A673 (cell line): ENCODE measurements at regions not wholly inside any gene's neighbourhood (a gene's known extent, or its start where the extent isn't known, plus 50 kb on each side); places are given as distances from the start of the nearest gene placed in this dataset.

Source experiments
- BruUV-seq: library from RNA; stranded (reverse); fragments of 400-500 nt; replicated peaks from 2 replicates; lab custom pipeline; 2021; lab: Mats Ljungman, UMichigan
- CTCF ChIA-PET: fragments of 300-600 bp; sonication (Branson Sonifier 250); formaldehyde crosslinking; loops from one replicate; lab custom pipeline; 2022; ENCODE audit warnings: antibody characterized with exemption; lab: Charles Lee
- POLR2A ChIA-PET: fragments of 300-600 bp; sonication (Branson Sonifier 250); formaldehyde crosslinking; loops from one replicate; lab custom pipeline; 2022; ENCODE audit warnings: antibody characterized with exemption; ENCODE audit not compliant: low non-redundant PET; lab: Charles Lee
- DNase-seq: peaks from one replicate; pipeline ENCODE4 v3.0.0-alpha.2; 2015; ENCODE audit warnings: low spot score
- H3K27ac ChIP-seq: fragments of 200-600 bp; sonication (generic); 2 replicates; pipeline ENCODE4 v1.5.1; 2016; ENCODE audit warnings: mixed run types, low read depth, mild to moderate bottlenecking, mixed read lengths, antibody characterized with exemption, low read length; ENCODE audit not compliant: poor library complexity, severe bottlenecking
- H3K27me3 ChIP-seq: fragments of 200-600 bp; sonication (generic); replicated peaks from 2 replicates; pipeline ENCODE4 v1.6.1; 2017; ENCODE audit warnings: mixed run types, low read depth, mild to moderate bottlenecking, mixed read lengths, antibody characterized with exemption, low read length; ENCODE audit not compliant: insufficient read depth, poor library complexity
- H3K36me3 ChIP-seq: fragments of 200-600 bp; sonication (generic); 2 replicates; pipeline ENCODE4 v1.6.1; 2016; ENCODE audit warnings: mixed run types, mild to moderate bottlenecking, mixed read lengths, antibody characterized with exemption, low read length; ENCODE audit not compliant: insufficient read depth, poor library complexity, severe bottlenecking
- H3K4me1 ChIP-seq: fragments of 200-600 bp; sonication (generic); 2 replicates; pipeline ENCODE4 v1.6.1; 2017; ENCODE audit warnings: mixed run types, mild to moderate bottlenecking, mixed read lengths, antibody characterized with exemption, low read length; ENCODE audit not compliant: insufficient read depth, poor library complexity, severe bottlenecking
- H3K4me3 ChIP-seq: fragments of 200-600 bp; sonication (generic); 2 replicates; pipeline ENCODE4 v1.5.1; 2016; ENCODE audit warnings: low read depth, mixed run types, mild to moderate bottlenecking, mixed read lengths, low read length; ENCODE audit not compliant: poor library complexity, severe bottlenecking
- H3K9me3 ChIP-seq: fragments of 200-600 bp; sonication (generic); 2 replicates; pipeline ENCODE4 v1.6.1; 2016; ENCODE audit warnings: mixed run types, low read depth, mild to moderate bottlenecking, mixed read lengths, antibody characterized with exemption, low read length; ENCODE audit not compliant: poor library complexity, severe bottlenecking
- EZH2 ChIP-seq: fragments of 200-600 bp; sonication (generic); IDR thresholded peaks from 2 replicates; pipeline ENCODE4 v1.6.1; 2017; ENCODE audit warnings: borderline replicate concordance, low read depth, mild to moderate bottlenecking, mixed read lengths, antibody characterized with exemption, low read length; ENCODE audit not compliant: poor library complexity, severe bottlenecking
- intact Hi-C: fragments of 100-400 bp; cut with micrococcal nuclease; formaldehyde crosslinking; loops from one replicate; pipeline ENCODE4 v1.10.0; 2022; ENCODE audit not compliant: unreplicated experiment
- TF ChIP-seq, protein P1 (sequence below): fragments of 300-800, 200-600 bp; sonication (generic); conservative IDR thresholded peaks from 2 replicates; pipeline ENCODE4 v1.5.1; 2017; ENCODE audit warnings: low read depth, mild to moderate bottlenecking, antibody characterized with exemption, low read length, moderate library complexity, mixed read lengths

DNA sequence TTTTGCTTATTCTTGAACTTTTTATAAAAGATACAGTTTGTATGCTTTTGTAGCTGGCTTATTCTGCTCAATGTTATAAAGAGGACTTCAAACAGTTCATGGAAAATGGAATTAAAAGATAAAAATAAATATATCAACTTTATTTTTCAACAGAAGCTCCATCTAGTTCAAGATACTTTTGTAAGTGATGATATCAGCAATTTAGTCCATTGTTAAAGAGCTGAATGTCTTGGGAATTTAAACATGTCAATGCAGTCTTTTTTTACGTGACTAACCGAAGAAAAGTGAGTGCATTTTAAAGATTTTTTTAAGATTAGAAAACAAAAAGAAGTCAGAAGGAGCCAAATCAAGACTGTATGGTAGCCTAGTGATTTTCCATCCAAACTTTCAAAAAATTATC is 85.4 kb upstream of the CHST9 start:
- no TSS peak for BruUV-seq
- ChIA-PET POLR2A (no interaction called here), CTCF (no interaction called here)
- Histone ChIP-seq H3K27me3 (no peaks in the 10 kb centered on the region), H3K27ac (no peak overlapping the region), H3K4me1 (no peaks in the 10 kb centered on the region), H3K9me3 (peaks cover 6% of the 10 kb centered on the region), H3K4me3 (no peak overlapping the region), H3K36me3 (no peaks in the 10 kb centered on the region)
- TF ChIP-seq, protein P1, sequence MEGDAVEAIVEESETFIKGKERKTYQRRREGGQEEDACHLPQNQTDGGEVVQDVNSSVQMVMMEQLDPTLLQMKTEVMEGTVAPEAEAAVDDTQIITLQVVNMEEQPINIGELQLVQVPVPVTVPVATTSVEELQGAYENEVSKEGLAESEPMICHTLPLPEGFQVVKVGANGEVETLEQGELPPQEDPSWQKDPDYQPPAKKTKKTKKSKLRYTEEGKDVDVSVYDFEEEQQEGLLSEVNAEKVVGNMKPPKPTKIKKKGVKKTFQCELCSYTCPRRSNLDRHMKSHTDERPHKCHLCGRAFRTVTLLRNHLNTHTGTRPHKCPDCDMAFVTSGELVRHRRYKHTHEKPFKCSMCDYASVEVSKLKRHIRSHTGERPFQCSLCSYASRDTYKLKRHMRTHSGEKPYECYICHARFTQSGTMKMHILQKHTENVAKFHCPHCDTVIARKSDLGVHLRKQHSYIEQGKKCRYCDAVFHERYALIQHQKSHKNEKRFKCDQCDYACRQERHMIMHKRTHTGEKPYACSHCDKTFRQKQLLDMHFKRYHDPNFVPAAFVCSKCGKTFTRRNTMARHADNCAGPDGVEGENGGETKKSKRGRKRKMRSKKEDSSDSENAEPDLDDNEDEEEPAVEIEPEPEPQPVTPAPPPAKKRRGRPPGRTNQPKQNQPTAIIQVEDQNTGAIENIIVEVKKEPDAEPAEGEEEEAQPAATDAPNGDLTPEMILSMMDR, result no peak
- TF ChIP-seq EZH2, result no peak
- intact Hi-C loops, result no loop called here
- DNase-seq, result no peak

DNA sequence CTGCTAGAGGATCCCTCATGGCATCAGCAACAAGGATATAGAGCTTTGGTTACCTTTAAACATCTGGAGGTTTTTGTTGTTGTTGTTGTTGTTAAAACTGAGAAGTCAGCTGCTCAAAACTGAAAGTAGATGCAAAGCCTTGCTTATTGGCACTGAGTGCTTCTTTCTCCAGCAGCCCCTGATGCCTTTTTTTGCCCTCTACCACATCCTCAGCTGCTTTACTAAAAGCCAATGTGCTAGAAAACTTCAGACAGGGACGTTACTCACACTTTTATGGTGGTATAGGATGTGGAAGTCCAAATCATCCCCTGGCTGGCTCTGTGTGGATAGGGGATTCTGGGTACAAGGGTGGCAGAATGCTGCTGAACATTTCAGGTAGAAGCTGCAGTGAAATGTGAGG is 78.3 kb upstream of the CHST9 start:
- ChIA-PET CTCF (no interaction called here), POLR2A (no interaction called here)
- H3K27ac ChIP-seq, result no peak overlapping the region
- H3K36me3 ChIP-seq, result no peaks in the 10 kb centered on the region
- H3K27me3 ChIP-seq, result no peaks in the 10 kb centered on the region
- intact Hi-C loops, result no loop called here
- no peak for DNase-seq
- no TSS peak for BruUV-seq
- no peak for TF ChIP-seq EZH2
- TF ChIP-seq, protein P1, result no peak
- no peak overlapping the region for H3K4me3 ChIP-seq
- peaks cover 5% of the 10 kb centered on the region for H3K9me3 ChIP-seq
- H3K4me1 ChIP-seq, result no peaks in the 10 kb centered on the region

DNA sequence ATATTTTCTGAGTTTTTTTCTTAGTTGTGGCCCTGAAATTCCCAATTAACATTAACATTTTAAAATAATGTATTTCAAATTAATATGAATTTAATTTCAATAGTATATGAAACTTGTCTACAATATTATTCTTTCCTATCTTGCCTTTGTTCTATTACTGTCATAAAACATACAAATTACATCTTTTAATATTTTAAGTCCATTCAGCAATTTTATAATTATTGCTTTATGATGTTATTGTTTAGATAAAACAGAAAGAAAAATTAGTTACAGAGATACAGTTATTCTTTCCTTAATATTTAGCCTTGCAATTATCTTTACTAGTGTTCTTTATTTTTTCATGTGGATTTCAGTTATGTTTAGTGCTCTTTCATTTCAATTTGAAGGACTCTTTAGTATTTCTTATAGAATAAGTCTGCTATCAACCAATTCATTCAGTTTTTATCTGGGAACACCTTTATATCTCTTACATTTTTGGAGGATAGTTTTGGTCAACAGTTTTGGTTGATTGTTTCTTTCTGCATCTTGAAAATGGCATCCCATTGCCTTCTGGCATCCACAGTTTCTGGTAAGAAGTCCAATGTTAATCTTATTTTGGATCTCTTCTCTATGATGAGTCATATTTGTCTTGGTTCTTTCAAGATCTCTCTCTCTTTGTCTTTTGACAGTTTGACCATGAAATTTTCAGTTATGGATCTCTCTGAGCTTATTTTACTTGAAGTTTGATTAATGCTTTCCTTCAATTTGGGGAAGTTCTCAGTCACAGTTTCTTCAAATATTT is 76.9 kb upstream of the CHST9 start:
- DNase-seq, result no peak
- no TSS peak for BruUV-seq
- intact Hi-C loops, result no loop called here
- POLR2A ChIA-PET, result no interaction called here
- Histone ChIP-seq H3K4me1 (no peaks in the 10 kb centered on the region), H3K27me3 (no peaks in the 10 kb centered on the region), H3K36me3 (no peaks in the 10 kb centered on the region), H3K27ac (no peak overlapping the region), H3K9me3 (peaks cover 5% of the 10 kb centered on the region), H3K4me3 (no peak overlapping the region)
- TF ChIP-seq EZH2, result no peak
- TF ChIP-seq, protein P1, result no peak
- CTCF ChIA-PET, result no interaction called here
